Left renal cortex interstitium (tissue), 4 donors: ENCODE measurements at regions not wholly inside any gene's neighbourhood (a gene's known extent, or its start where the extent isn't known, plus 50 kb on each side); places are given as distances from the start of the nearest gene placed in this dataset.

Experiments
- DNase-seq, 4 donors: peaks; one replicate each; pipeline ENCODE4 v3.0.0-alpha.2; 2013; ENCODE audit warnings: low read depth in 4 of 4, low spot score in 2 of 4, missing footprints in 1 of 4

DNA sequence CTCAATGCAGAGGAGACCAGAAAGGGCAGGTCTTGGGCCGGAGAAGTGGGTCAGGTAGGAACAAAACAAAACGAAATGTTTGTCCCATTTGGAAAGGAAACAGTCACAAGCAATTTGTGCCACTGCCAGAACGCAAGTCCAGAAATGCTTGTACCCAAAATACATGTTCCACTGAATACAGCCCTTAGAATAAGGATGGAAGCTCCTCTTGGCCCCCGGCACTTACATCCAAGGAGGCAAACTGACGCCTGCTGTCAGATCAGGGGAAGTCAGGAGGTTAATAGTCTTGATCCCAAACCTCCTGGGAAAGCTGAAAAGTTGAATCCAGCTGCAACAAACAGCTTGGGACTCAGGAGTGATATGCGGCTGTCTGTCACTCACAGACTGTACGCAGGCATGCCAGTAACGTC lies 75.9 kb upstream of the GALNT2 start:
- no peak for DNase-seq

GRCh38 chr1:229991724-229992333 lies 75.2 kb upstream of the GALNT2 start:
- DNase-seq = no peak

GRCh38 chr1:229993060-229993459 lies 74.0 kb upstream of the GALNT2 start:
- DNase-seq = no peak

DNA sequence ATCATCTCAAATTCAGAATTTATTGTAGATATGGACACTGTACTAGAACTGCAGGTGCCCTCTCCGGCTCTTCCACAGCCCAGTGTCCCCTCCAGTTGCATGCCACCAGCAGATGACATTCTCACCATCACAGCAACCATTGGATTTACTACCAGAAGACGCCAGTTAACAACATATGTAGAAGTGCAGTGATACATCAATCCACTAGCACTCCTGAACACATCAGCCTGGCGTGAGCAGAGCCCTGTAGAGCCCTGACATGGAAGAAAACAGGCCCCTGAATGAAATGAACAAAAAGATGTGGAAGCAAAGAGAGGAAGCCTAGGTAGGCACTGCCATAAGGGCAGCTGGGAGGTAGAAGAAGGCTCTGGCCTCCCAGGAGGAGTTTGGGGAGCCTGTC lies 73.1 kb upstream of the GALNT2 start:
- DNase-seq = no peak

DNA sequence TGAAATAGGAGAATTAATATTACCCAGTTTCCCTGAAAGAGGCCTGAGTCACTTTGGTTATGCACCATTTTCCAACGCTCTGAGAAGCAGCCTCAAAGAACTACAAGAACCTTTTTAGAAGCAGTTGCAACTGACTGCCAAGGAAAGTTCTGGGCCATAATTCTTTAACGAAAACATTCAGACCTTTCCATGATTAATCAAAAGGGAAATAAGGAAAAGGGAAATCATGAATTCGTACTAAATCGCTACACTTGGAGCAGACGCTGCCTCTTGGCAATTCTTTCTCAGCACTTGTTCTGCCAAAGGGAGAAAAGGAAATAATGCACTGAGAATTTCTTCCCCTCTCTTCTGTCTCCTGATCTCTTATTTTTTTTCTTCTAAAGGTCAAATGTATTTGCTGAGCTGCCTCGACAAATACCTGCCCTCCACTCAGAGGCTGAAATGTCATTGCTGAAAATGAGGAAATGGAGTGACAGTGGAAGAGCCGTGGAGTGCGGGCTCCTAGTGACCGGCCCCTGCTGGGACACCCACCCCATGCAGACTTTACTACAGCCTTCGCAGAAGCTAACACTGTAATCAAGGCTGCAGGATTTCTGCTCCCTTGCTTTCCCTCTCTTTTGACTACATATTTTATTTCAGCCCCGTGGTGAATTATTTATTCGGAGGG lies 67.9 kb upstream of the GALNT2 start:
- DNase-seq = no peak

DNA sequence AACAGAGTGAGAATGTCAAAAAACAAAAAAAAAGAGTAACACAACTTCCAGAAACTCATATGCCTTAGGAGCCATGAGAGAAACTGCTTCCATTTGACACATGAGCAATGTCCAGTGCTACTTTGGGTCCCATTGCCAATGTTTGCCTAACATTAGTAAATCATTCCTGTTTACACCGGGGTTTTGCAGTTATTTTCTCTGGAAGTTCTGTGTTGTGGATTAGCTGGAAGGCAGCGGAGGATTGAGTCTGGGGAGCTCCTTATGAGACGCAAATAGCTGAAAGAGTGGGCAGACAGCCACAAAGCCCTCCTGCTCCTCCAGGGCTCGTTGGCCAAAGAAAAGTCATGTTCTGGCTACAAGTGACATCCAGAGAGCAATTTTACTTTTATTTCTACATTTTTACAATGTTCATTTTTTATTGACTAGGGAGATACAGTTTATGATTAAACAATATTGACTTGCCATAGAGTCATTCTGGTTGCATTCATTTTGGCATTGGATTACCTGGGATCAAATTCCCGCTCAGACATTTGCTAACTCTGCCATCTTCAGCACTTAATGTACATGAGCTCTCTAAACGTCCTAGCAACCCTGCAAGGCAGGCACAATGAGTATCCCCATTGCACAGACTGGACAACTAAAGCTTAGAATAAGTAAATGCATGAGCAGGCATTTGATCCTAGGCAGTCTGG lies 66.4 kb upstream of the GALNT2 start:
- DNase-seq = no peak

- no peak for DNase-seq
Observed at GRCh38 chr1:230002164-230002803, 64.8 kb upstream of the GALNT2 start.

DNA sequence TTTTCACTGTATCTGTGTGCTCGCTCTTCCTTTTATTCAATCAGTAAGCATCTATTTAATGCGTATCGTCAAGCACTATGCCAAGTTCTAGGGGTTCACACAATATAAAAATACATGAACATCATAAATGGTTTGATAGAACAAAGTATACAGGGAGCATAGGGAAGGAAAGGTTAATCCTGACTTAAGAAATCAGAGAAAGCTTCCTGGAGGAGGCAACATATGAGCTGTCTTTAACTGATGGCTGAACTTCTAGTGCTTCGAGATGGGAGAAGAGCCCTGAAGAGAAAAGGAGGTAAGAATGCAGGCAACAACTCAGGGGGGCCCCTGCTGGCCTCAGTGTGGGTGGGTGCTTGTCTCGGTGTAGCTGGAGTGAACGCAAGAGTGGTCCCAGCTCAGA lies 63.6 kb upstream of the GALNT2 start:
- no peak for DNase-seq

DNA sequence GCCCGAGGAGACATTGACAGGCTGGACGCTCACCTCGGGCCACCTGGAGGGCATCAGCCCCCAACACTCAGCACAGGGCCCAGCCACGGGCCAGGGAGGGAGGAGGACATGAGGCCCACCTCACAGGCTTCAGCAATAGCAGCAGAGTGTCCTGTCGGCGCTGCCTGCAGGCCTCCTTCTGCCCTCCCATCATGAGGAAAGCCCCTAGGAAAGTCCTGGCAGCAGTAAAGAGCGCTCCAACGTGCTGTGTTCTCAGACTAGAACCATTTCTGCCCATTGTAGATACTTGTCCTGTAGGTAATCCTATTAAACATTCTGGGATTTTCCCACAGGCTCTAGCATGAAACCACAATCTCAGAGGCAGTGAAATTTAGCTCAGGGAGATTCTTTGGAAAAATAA lies 62.0 kb upstream of the GALNT2 start:
- DNase-seq = no peak

GRCh38 chr1:230008721-230009120 lies 58.3 kb upstream of the GALNT2 start:
- no peak for DNase-seq

- no peak for DNase-seq
Observed at GRCh38 chr1:230009611-230010313, 57.3 kb upstream of the GALNT2 start.

GRCh38 chr1:230010603-230011332 lies 56.3 kb upstream of the GALNT2 start:
- DNase-seq = no peak

DNA sequence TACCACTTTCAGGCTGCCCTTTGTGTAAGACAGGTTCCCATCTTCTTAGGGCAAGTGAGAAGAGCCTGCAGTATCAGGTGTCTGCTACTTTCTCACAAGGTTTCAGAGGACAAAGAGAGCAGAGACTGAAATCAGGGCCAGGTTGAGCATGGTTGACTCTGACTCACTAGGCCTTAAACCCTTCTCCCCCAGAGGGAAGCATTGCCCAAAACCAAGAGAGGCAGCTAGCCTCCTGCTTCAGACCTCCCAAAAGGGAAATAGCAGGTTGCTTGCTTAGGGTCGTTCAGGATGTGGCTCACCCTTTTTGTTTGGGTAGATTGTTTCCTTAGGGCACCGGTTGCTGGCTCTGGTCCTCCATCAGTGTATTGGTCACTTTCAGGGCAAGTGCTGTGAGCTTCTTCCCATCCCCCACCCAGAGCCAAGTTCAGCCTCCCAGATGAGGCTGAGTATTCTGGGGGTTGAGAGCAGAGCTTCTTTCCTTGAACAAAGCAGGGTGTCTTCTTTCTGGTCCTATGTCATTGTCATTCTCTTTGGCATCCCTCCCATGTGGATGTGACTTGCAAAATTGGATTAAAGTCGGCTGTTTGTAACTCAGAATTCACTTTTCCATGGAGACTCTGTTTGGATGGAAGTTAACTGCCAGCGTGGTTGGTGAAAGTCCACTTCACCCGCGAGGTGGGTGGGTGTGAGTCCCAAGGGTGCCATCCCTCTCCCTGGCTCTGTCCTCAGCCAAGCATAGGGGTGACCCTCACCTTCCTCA lies 55.5 kb upstream of the GALNT2 start:
- DNase-seq = no peak

GRCh38 chr1:230012093-230012393 lies 55.0 kb upstream of the GALNT2 start:
- no peak for DNase-seq

GRCh38 chr1:230012741-230013140 lies 54.3 kb upstream of the GALNT2 start:
- no peak for DNase-seq

- DNase-seq = no peak
Observed at GRCh38 chr1:230016159-230016558, 50.9 kb upstream of the GALNT2 start.
